GM11168 (cell line): ENCODE measurements at regions not wholly inside any gene's neighbourhood (a gene's known extent, or its start where the extent isn't known, plus 50 kb on each side); places are given as distances from the start of the nearest gene placed in this dataset.

Experiments
- in situ Hi-C: fragments of 300-500 bp; cut with MboI; formaldehyde crosslinking; loops from one replicate; pipeline ENCODE4 v1.12.0; 2022; ENCODE audit warnings: low sequenced_read_pairs; ENCODE audit not compliant: unreplicated experiment

DNA sequence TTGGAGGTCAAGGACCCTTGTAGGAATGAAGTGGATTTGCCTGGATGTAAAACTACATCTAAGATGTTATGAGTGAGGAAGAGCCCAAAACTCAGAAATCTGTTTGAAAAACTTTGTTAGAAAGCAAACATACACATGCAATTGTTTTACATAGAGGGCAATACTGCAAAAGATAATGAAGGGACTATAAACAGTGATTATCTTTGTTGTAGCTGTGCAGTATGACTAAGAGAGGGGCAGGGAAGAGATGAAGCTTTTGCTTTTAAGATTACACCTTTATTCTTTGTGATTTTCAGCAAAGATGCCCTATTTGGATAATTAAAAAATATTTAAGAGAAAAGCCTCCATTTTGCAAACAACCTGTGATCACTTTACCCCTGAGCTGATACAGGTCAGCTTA is 839.9 kb upstream of the RBFOX1 start:
- in situ Hi-C loops, result no loop called here

DNA sequence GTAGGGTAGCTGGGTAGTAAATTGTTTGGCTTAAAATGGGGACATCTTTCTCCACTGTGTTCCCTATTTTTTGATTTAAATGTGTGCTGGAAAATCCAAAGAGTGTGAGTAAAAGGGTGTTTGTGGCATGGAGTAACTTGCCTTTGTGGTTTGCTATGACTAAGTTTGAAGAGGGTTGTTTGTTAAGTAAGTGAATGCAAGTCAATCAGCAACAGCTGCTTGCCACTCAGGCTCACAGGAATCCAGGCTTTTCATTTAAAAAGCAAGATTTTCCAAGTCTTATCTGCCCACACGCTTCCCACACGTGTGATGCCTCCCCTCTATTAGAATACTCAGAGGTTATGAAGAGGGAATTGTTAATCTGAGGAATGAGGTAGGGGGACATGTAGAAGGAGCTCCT is 847.7 kb upstream of the RBFOX1 start:
- in situ Hi-C loops, result no loop called here

DNA sequence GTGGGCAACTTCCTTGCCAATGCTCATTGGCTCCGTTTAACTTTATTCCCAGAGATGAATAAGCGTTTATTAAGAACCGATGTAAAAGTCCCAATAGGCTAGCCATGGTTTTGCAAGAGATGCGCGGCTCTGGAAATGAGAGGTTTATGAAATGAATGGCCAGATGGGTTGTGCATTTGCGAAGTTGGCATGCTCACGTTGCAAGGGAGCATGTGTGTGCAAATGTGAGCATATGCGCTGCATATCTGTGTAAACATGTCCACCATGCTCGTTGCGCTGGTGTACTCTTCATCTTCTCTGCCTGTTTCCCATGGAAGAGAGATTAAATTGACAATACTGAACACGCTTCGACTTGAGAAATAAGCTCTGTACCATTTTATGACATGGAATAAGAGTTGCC is 848.6 kb upstream of the RBFOX1 start:
- in situ Hi-C loops, result no loop called here

DNA sequence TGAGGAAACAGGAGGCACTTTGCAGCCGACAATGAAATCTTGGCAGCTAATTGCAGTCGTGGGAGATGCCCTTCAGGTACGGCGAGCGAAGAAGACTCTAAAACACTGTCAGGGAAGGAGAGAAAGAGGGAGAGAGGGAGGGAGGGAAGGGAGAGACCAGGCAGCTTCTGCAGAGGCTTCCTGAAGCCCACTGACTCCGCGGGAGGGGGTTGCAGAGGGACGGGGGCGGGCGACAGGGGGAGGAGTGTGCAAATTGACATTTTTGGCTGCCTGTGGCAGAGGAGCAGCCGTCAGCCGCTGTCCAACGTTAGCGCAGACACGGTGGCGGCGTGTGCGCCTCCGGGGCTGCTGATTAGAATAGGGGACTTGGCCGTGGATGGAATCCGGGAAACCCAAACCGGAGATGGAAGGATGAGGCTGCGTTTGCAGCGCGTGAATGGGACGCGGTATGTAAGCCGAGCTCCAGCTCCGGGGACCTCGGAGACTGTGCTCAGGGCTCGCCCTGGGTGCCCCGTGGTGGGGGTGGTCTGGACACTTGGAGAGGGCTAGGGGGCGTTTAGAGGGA is 849.1 kb upstream of the RBFOX1 start:
- in situ Hi-C loops, result no loop called here

DNA sequence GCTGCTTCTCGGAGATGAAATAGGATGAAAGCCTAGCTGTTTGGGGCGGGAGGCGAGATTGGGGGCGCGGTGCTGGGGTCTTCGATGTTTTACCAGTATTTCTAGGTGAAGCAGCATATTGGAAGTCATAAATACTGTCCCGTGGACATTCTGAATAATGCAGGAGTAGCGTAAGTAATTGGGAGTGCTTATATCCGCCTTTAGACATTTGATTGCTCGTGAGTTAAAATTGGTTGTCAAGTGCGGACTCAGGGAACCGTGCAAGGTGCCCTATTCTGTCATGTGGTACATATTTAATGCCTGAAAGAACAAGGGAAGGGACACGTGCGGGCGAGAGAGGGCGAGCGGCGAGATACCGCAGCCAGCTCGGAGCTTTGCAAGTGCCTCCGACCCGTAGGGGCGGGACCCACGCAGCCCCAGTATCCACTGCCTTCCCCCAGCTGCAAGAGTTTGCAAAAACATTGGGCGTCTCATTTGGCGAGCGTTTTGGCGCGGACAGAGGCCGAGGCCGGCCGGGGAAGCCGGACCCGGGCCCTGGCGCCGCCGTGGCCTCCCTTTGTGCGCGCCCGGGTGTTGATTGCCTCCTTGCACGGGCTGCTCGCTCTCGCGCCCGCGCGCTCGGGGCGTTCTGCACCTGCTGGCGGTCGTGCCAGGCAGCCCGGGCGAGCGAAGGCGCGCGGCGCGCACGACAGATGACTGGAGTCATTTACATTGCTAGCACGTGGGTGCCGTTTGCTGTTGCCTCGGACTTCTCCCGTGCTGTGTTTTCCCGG is 849.8 kb upstream of the RBFOX1 start:
- in situ Hi-C loops, result no loop called here

DNA sequence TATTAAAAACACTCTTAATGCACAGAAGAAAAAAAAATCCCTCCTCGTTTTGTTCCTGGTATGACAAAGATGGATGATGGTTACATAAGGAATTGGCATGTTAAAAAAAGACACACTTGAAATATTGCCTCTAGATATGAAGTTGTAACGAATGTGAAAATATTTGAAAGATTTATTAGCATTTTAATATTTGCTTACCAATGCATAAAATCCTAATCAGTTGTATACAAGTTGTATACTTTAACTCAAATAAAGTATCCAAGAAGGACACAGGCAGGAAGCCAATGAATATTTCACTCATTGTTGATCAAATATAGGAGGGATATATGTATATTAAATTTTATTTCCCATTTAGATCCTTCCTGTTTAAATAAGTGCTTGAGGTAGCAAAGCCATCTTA is 850.8 kb upstream of the RBFOX1 start:
- in situ Hi-C loops, result no loop called here

DNA sequence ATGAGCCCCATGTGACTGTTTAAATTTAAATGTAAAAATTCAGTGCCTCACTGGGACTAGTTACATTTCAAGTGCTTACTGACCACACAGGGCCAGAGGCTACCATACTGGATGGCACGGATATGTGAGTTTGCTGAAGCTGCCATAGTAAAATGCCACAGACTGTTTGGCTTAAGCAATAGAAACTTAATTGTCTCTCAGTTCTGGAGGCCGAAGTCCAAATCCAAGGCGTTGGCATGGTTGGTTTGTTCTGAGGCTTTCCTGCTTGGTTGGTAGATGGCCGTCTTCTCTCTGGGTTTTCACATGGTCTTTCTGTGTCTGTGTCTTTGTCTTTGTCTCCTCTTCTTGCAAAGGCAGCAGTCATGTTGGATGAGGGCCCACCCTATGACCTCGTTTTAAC is 878.9 kb upstream of the RBFOX1 start:
- in situ Hi-C loops, result no loop called here

DNA sequence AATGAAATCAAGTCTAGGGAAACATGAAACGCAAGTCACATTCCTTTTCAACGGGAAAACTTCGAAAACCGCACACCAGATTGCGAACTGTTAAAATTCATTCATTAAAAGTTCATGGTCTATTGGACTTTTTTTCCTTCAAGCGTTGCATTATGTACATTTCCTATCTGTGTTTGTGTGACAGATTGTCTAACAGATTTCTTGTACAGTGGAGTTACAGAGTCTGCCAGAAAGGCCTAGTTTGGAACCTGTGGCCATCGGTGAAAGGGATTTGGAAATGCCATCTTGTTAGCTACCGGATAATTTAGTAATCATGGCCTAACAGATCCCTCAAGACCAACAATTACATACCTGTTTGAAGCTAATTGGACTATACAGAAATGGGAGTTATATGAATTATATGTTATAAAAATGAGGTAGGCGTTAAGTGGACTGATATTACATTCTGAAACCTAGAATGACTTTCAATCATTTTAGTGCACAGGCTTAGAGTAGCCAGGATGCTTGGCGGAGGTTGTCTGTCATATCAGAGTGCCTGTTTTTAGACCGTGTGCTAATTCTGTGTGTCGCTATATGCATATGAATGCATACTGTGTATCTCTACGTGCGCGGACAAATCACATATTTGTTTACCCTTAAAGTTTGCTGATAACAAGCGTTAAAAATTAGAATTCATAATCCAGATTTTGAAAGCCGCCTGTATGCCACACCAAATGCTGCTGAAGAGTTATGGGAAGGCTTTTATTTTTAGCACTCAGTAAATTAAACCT is 885.4 kb upstream of the RBFOX1 start:
- in situ Hi-C loops, result no loop called here

DNA sequence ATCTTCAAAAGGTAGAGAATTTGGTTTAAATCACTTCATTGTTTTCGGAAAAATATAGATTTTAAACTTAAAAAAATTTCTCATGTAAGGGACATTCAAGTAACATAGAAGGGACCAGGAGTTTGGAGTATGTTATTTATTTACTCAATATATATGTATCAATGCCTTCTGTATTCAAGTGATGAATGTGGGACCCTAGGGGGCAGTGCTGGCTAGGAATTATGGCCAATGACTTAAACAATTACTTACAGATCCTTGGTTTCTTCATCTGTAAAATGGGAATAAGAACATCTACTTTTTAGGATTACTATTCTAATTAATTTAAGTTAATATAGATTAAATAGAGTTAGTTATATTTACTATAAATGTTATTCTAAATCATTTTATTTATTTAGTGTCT is 886.3 kb upstream of the RBFOX1 start:
- in situ Hi-C loops, result no loop called here

DNA sequence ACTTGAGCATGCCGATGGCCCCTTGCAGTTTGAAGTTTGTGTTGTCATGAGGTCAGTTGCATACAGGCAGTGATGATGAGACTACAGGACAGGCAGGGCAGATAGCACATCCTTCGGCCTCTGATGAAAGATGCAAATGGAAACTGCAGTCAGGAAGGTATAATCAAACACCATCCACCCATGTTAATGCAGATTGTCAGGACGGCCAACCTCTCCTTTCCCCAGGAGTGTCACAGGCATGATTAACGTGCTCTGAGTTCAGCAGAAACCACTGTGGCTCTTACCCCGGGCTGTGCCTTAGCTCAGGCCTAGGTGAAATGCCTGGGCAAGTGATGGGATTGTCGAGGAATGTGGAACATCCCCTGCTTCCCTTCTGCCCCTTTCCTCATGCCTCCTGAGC is 893.5 kb upstream of the RBFOX1 start:
- in situ Hi-C loops, result no loop called here

DNA sequence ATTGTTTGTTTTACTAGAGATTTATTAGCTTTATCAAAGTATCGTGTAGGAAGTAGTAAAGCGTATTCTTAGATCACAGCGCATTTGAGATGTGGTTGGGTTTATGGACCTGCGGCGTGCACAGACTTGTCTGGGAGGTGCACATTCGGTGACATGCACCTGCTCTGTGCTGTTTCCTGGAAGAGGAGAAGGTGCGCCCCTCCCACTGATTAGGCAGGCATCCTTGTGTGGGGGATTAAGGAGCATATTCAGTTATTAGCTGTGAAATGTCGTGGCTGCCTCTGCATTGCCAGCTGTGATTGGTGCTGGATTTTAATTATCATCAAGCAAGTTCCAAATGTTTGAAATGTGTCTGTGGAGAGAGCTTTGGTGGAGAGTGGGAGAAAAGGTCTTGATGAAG is 903.8 kb upstream of the RBFOX1 start:
- in situ Hi-C loops, result no loop called here

DNA sequence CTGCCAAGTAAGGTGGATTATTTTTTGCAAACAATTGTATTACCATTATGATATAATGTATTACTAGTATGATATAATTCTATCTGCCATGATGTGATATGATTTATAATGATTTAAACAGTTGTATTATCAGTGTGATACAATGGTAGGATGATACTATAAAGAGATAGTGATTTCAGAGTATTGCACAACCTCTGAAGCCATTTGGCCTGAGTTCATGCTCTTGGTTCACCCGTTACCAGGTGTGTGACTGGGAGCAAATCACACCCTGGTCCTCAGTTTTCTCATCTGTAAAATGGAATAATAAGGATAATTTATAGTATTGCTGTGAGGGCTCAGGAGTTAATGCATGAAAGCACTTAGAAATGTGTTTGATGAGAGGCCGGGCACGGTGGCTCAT is 905.0 kb upstream of the RBFOX1 start:
- in situ Hi-C loops, result no loop called here

DNA sequence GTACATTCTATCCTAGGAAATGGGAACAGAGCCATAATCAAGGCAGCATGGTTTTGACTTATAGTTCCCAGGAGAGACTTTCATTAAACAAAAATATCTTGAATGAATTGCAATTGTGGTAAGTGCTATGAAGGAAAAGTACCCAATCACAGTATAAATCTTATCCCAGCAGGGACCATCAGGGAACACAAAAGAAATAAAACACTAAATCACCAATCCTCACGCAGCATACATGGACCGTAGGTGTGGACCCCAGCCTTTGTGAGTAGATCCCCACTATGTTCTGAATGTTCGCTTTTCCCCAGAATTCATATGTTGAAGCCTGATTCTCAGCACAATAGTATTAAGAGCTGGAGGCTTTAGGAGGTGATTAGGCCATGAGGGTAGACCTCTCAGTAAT is 925.0 kb upstream of the RBFOX1 start:
- in situ Hi-C loops, result no loop called here

DNA sequence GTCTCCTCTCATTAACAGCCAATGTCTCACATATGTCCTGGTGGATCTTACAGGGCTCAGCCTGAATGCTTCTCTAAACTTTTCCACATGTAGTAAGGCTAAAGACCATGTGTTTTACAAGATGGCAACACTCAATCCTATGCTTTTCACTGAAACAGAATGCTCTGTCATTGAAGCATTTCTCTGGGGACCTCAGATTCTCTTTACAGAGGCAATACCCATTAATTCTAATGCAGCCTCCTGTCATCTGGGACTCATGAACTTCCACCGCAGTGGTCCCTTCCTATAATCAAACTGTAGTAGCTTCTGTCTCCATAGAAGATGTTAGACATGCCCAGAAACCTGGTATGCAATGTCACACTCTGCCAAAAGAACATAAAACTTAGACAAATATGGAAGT is 926.6 kb upstream of the RBFOX1 start:
- in situ Hi-C loops, result no loop called here

DNA sequence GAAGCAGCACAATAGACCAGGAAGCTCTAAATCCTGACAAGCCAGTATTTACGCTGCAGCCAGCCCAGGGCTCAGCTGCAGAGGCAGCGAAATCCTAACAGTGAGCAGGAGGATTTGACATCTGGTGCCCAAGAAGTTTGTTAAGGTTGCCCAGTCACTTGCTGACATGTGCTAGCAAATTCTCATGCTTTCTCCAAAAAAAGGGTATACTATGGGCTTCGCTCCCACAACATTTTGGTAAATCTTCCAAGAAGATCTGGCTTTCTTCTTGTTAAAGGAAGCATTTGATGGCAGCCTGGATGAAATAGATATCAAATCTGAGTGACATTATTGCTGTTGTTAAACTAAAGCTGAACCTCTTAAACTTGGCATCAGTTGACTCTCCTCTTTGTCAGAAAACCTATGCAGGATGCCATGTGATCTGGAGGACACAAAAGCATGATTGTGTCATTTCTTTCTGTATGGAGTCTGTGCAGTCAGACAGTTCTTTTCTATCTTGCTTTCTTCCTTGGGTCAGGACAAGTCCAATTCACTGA is 949.7 kb upstream of the RBFOX1 start:
- in situ Hi-C loops, result no loop called here

DNA sequence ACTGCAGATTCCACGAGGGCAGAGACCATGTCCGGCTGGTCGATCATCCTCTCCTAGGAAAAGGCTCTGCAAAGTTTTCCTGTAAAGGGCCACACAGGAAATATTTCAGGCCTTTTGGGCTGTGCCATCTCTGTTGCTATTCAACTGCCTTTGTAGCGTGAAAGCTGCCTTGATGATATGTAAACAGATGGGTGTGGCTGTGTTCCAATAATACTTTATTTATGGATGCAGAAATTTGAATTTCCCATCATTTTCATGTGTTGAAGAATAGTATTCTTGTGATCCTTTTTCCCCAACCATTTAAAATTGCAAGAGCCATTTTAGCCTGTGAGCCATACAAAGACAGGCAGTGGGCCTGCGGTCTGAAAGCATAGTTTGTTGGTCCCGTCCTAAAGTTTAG is 950.7 kb upstream of the RBFOX1 start:
- in situ Hi-C loops, result no loop called here

DNA sequence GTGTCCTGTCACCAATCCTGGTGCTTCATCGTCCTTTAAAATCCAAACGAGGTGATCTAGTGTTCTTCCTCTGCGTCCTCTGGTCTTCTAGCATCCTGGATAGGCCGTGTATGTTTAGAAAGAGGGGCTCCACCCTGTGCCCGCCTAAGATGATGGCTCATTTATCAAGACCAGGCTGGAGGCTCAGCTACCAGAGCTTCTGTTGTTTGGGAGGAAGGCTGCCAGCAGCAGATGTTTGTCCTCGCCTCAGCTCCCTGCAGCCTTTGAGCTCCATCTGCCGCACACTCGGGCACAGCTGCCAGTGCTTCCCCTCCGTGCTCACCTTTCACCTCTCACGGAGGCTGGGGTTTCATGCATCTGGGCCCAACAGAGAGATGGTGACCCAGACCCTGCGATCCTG is 954.7 kb upstream of the RBFOX1 start:
- in situ Hi-C loops, result no loop called here

DNA sequence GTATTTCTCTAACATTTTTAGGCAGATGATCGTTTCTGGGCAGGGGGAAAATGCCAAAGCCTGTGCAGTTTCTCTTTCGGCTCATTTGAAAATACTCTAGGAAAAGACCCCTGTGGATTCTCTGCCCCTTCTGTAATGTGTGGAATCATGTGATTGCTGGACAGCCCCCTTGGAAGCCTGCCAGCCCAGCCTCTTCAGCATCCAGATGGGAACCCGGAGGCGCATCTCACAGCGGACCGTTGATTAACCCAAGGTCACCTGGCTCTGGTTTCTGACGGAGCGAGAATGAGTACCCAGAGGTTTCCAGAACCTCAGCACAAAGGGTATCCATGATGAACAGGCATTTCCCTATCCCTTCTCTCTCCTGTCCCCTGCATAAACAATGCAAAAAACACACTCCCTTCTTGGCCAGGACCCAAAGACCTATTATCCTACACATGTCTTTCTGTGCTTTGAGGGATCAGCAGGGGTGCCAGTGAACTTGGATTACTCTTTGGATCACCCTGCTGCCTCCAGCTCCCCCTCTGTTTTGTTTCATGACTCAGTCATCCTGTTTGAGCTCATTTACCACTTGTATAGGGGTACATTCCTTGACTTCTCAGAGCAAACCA is 957.1 kb upstream of the RBFOX1 start:
- in situ Hi-C loops, result no loop called here

DNA sequence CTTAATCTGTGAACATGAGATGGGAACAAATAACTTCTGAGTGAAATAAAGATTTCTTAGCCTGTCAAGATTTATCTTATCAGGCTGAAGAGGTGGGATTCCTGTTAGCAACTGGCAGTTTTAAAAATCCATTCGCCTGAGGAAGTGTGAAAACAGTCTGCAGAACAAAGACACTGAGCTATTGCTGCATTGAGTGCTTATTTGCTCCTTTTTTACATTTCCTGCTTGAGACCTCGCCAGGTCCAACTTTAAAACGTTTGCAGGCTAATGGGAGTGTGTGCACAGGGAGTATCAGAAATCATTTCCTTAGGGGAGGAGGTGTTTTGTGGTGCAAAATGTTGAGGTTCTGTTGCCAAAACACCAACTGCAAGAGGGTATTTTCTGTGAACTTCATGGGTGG is 957.8 kb upstream of the RBFOX1 start:
- in situ Hi-C loops, result no loop called here

DNA sequence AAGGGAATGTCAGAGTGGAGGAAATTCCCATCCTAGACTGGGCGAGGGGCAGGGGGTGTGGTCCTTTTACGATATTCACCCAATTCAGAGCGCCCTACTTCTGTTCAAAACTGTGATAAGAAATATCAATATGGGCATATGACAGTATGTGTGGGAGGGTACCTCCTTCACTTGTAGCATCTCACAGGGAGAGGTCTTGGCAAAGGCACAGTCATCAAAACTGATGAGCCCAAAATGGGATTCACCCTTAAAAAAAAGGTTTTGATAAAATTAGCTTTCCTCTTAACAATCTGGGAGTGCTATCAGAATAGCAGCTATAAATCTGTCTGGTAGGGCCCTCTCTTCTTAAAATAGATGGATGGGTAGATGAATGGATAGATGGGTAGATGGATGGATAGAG is 967.8 kb upstream of the RBFOX1 start:
- in situ Hi-C loops, result no loop called here
